NCI-H2029 (cell line): ENCODE measurements at regions not wholly inside any gene's neighbourhood (a gene's known extent, or its start where the extent isn't known, plus 50 kb on each side); places are given as distances from the start of the nearest gene placed in this dataset.

Experiments used
- DNase-seq: peaks from one replicate; lab custom pipeline; 2025; lab: John Stamatoyannopoulos, UW

DNA sequence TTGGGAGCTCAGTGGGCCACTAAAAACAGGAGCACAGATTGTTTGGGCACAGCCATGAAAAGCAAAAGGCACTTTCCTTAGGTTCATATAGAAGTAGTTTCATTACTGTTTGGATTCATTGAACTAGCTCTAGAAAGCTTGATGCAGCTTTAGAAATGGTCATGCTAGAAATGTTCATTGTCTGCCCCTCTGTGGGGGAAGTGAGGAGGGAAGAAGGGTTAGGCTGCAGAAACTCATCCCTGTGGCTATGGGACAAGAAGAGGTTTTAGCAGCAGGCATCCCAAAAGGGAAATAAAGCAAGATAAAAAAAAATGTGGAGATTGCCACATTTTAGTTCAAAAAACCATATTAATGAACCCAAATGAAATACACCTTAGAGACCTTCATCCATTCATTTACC, 359.6 kb upstream of the PTBP2 start:
- DNase-seq: no peak

GRCh38 chr1:96362623-96363022, 359.0 kb upstream of the PTBP2 start:
- DNase-seq: no peak

DNA sequence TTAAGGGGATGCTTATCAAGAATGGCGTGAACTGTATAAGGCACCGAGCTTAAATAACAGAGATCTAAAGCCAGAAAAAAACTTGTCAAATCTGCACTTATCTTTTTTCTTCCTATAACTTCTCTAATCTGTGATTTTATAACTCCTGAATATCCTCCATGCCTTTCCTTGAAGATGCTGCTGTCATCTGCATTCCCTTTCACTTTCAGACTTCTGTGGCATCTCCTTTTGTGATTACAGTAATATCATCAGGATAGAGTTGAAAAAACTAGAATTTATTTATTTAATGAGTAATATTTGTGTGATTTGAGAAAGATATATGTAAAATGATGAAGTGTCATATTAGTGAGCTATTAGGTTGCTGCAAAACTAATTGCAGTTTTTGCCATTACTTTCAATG, 357.8 kb upstream of the PTBP2 start:
- DNase-seq: no peak

GRCh38 chr1:96364576-96364975, 357.0 kb upstream of the PTBP2 start:
- no peak for DNase-seq

GRCh38 chr1:96365076-96365475, 356.5 kb upstream of the PTBP2 start:
- no peak for DNase-seq

- DNase-seq: no peak
Measured at GRCh38 chr1:96365596-96366390, 355.8 kb upstream of the PTBP2 start.

DNA sequence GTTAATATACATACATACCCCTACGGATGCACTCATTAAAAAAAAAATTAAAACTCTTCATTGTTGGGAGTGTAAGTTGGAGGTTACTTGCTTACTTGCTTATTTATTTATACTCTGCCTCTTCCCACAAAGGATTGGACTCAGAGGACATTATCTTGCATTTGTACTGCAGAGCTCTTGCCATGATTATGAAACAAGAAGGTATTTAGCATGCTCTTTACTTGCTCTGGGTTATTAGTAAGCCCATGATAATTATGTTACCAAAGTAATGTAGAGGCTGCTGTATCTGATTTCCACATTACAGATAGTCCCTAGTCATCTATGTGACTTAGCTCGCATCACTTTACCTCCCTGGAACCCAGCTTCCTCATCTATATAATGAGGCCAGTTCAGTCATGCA, 355.1 kb upstream of the PTBP2 start:
- DNase-seq: no peak

DNA sequence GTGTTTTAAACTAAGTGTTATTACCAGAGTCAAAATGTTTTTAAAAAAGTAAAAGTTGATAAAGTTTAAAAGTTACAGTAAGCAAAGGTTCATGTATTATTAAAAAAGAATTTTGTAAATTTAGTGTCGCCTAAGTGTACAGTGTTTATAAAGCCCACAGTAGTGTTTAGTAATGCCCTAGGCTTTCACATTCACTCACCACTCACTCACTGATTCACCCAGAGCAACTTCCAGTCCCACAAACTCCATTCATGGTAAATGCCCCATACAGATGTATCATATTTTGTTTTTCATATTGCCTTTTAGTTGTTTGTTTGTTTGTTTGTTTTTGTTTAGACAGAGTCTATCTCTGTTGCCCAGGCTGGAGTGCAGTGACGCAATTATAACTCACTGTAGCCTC, 353.8 kb upstream of the PTBP2 start:
- no peak for DNase-seq

GRCh38 chr1:96370757-96371156, 350.8 kb upstream of the PTBP2 start:
- no peak for DNase-seq

- no peak for DNase-seq
Measured at GRCh38 chr1:96372881-96373280, 348.7 kb upstream of the PTBP2 start.

GRCh38 chr1:96374076-96374762, 347.4 kb upstream of the PTBP2 start:
- no peak for DNase-seq

DNA sequence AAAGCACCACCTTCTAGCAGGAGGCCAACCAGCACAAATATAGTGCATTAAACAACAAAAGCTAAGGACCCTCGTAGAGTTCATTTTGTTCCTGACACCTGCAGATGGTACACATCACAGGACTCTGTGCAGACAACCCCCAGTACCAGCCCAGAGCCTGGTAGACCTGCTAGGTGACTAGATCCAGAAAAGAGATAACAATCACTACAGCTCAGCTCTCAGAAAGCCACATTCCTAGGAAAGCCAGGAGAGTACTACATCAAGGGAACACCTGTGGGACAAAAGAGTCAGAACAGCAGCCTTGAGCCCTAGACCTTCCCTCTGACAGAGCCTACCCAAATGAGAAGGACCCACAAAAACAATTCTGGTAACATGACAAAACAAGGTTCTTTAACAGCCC, 344.7 kb upstream of the PTBP2 start:
- no peak for DNase-seq

GRCh38 chr1:96384611-96385010, 337.0 kb upstream of the PTBP2 start:
- DNase-seq: no peak

- no peak for DNase-seq
Measured at GRCh38 chr1:96387785-96388184, 333.8 kb upstream of the PTBP2 start.

DNA sequence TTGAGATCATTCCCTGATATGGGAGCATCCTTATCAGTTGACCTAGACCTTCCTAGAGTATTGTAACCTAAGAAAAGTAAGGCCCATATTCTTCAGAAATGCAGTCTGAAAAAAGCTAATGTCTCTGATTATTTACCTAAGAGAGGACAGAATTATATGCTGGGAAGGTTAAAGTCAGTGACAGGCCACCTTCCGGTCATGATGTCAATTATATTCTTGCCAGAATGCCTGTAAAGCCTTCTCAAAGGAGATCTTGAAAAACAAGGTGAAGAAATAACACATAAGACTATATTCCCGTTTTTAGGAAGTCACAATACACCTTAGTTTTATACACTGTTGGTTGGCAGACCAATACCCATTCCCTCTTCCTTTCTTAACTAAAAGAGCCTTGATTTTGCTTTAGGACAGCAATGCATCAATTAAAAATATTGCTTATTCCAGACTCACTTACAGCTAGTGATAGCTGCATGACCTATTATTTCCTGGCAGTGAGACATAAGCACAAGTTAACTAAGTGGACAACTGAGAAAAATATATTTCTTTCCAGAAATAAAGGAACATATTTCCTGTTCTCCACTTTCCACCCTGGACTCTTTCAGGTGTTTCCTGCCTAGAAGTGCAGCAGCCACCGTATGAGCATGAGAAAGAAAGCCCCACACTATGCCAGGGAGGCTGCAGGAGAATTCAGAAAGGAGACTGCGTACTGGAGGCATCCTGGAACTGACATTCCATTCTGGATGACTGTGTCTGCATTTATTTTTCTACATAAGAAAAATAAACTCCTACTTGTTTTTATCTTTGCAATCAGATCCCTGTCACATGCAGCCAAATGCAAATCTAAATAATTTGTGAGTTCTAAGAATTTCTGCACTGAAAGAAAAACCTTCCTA, 332.9 kb upstream of the PTBP2 start:
- DNase-seq: no peak

GRCh38 chr1:96400089-96400488, 321.5 kb upstream of the PTBP2 start:
- no peak for DNase-seq

DNA sequence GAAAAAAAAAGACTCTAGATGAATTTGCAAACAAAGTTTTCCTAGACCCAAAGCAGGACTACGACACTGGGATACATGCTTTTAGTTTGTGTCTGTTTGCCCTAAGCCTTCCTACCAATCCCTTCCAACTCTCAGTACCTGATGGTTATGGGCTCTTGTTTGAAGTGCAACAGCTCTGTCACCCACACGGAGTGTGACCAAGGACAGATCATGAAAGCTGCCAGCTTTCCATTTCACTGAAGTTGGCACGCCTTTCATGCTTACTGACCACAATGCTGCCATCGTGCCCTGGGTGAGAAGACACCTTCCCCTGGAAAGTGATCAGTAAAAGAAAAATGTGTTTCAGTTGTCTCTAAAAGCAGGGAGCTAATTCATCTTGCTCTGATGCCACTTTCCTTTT, 312.5 kb upstream of the PTBP2 start:
- no peak for DNase-seq

DNA sequence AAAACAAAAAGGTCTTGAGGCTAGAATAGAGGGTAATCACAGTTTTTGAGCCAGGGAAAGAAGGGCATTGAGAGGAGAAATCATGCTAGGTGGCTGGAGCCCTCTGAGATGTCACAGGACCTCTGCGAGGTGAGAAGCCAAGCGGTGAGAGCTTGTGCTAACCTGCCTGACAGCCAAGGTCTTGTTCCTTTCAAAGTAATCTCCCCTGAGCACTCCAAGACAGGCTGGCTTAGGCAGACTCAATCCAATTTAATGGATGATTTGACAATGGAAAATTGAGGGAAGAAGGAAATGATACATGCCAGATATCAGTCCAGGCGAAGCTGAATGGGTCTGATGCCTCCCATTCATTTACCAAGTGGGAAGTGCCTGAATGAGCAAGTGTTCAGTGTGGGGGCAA, 311.9 kb upstream of the PTBP2 start:
- DNase-seq: no peak

- DNase-seq: no peak
Measured at GRCh38 chr1:96411006-96411405, 310.6 kb upstream of the PTBP2 start.

DNA sequence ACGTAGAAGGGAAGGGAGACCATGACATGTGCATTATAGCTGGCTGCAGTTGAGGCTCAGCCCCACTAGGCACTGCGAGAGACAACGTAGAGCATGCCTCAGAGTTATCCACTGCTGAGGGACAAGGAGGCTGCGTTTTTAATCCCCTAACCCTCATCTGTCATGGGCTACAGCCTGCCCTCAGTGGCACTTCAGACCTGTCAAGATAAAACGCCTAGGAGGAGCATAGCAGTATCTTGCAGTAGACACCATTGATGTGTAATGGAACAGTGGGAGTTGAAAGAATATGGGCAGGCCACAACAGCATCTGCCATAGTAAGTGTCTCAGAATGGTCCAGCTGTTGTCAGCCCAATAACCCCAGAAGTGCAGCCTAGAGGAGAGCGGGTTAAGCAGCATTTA, 307.0 kb upstream of the PTBP2 start:
- no peak for DNase-seq

DNA sequence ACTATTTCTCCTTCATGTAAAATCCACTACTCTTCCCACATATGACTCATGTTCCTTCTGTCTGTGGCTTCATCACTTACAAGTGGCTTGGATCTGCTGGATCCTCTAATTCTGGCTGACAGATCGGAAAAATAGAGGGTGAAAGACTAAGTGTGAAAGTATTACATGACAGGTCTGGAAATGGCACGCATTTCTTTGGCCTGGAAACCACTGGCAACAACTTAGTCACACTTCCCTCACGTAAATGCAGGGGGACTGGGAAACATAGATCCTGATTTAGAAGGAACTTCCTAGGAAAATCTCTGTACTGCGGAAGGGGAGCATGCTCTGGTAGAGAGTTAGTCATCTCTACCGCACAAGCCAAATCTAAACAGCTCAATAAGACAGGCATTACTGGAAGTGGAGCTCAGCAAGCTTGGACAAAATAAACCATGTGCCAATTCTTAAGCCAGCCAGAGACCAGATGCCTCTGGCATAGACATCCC, 305.4 kb upstream of the PTBP2 start:
- no peak for DNase-seq

- DNase-seq: no peak
Measured at GRCh38 chr1:96416701-96417444, 304.7 kb upstream of the PTBP2 start.
